ENCODE measurements at regions not wholly inside any gene's neighbourhood (a gene's known extent, or its start where the extent isn't known, plus 50 kb on each side); places are given as distances from the start of the nearest gene placed in this dataset.

- Histone ChIP-seq H3F3A (ENCODE audit: control insufficient read depth, insufficient read depth) (no peaks in the 10 kb centered on the region), H3K4me1 (ENCODE audit: control insufficient read depth, low read length) (no peaks in the 10 kb centered on the region), H3K4me3 (ENCODE audit: low read length) (no peak overlapping the region), H3K27me3 (ENCODE audit: control insufficient read depth, low read length) (no peaks in the 10 kb centered on the region), H3K9me2 (replicated peaks; ENCODE audit: control insufficient read depth, low read length) (no peaks in the 10 kb centered on the region), H3K27ac (ENCODE audit: low read depth, low read length) (no peak overlapping the region), H4K20me1 (ENCODE audit: control insufficient read depth, insufficient read depth, low read depth, low read length) (no peaks in the 10 kb centered on the region), H3K4me2 (ENCODE audit: low read length) (no peak overlapping the region), H3K9me3 (ENCODE audit: control insufficient read depth, insufficient read depth, low read length) (no peaks in the 10 kb centered on the region), H3K36me3 (ENCODE audit: control insufficient read depth, low read length) (no peaks in the 10 kb centered on the region), H3K79me2 (ENCODE audit: control insufficient read depth, low read length) (no peaks in the 10 kb centered on the region)
- TF ChIP-seq EZH2phosphoT487 (IDR thresholded peaks at IDR 0.05; ENCODE audit: borderline replicate concordance, low read length) (no peak), CTCF (IDR thresholded peaks at IDR 0.05; ENCODE audit: low read depth, low read length, poor library complexity, severe bottlenecking) (no peak)
These were observed 359.5 kb downstream of the DTWD2 start for GRCh38 chr5:118628660-118629354.

GRCh38 chr5:118620233-118620632 lies 368.1 kb downstream of the DTWD2 start:
- Histone ChIP-seq H3K9me2 (replicated peaks; ENCODE audit: control insufficient read depth, low read length) (no peaks in the 10 kb centered on the region), H3K79me2 (ENCODE audit: control insufficient read depth, low read length) (no peaks in the 10 kb centered on the region), H4K20me1 (ENCODE audit: control insufficient read depth, insufficient read depth, low read depth, low read length) (no peaks in the 10 kb centered on the region), H3K4me1 (ENCODE audit: control insufficient read depth, low read length) (no peaks in the 10 kb centered on the region), H3F3A (ENCODE audit: control insufficient read depth, insufficient read depth) (no peaks in the 10 kb centered on the region), H3K27ac (ENCODE audit: low read depth, low read length) (no peak overlapping the region), H3K4me3 (ENCODE audit: low read length) (no peak overlapping the region), H3K4me2 (ENCODE audit: low read length) (no peak overlapping the region), H3K9me3 (ENCODE audit: control insufficient read depth, insufficient read depth, low read length) (no peaks in the 10 kb centered on the region), H3K36me3 (ENCODE audit: control insufficient read depth, low read length) (no peaks in the 10 kb centered on the region), H3K27me3 (ENCODE audit: control insufficient read depth, low read length) (no peaks in the 10 kb centered on the region)
- no peak for TF ChIP-seq CTCF (IDR thresholded peaks at IDR 0.05; ENCODE audit: low read depth, low read length, poor library complexity, severe bottlenecking)
- no peak for TF ChIP-seq EZH2phosphoT487 (IDR thresholded peaks at IDR 0.05; ENCODE audit: borderline replicate concordance, low read length)

GRCh38 chr5:118619823-118620222 lies 368.5 kb downstream of the DTWD2 start:
- H3K9me3 ChIP-seq (ENCODE audit: control insufficient read depth, insufficient read depth, low read length) = no peaks in the 10 kb centered on the region
- H3K79me2 ChIP-seq (ENCODE audit: control insufficient read depth, low read length) = no peaks in the 10 kb centered on the region
- no peaks in the 10 kb centered on the region for H3K4me1 ChIP-seq (ENCODE audit: control insufficient read depth, low read length)
- H3K4me2 ChIP-seq (ENCODE audit: low read length) = no peak overlapping the region
- H4K20me1 ChIP-seq (ENCODE audit: control insufficient read depth, insufficient read depth, low read depth, low read length) = no peaks in the 10 kb centered on the region
- TF ChIP-seq EZH2phosphoT487 (IDR thresholded peaks at IDR 0.05; ENCODE audit: borderline replicate concordance, low read length) (no peak), CTCF (IDR thresholded peaks at IDR 0.05; ENCODE audit: low read depth, low read length, poor library complexity, severe bottlenecking) (no peak)
- no peaks in the 10 kb centered on the region for H3K27me3 ChIP-seq (ENCODE audit: control insufficient read depth, low read length)
- no peaks in the 10 kb centered on the region for H3K36me3 ChIP-seq (ENCODE audit: control insufficient read depth, low read length)
- no peak overlapping the region for H3K27ac ChIP-seq (ENCODE audit: low read depth, low read length)
- no peaks in the 10 kb centered on the region for H3F3A ChIP-seq (ENCODE audit: control insufficient read depth, insufficient read depth)
- H3K9me2 ChIP-seq (replicated peaks; ENCODE audit: control insufficient read depth, low read length) = no peaks in the 10 kb centered on the region
- no peak overlapping the region for H3K4me3 ChIP-seq (ENCODE audit: low read length)
